H1 (cell line): ENCODE measurements at regions not wholly inside any gene's neighbourhood (a gene's known extent, or its start where the extent isn't known, plus 50 kb on each side); places are given as distances from the start of the nearest gene placed in this dataset.

Source experiments
- BCL11A ChIP-seq, 2 experiments: IDR thresholded peaks; one replicate each; pipeline ENCODE4 v1.6.1; 2011; ENCODE audit warnings: low read depth in 2 of 2, low read length in 2 of 2, mild to moderate bottlenecking in 2 of 2
- POLR2A ChIP-seq, 2 experiments: IDR thresholded peaks; 1 replicate in 1 of 2; 2 replicates in 1 of 2; pipeline ENCODE4 v1.6.1; 2011; ENCODE audit warnings: low read depth in 2 of 2, low read length in 2 of 2, mild to moderate bottlenecking in 2 of 2; ENCODE audit errors: control extremely low read depth in 1 of 2
- RFX5 ChIP-seq: IDR thresholded peaks from 2 replicates; pipeline ENCODE4 v1.6.1; 2011; ENCODE audit warnings: low read depth, low read length, improper control_type of control experiment, borderline replicate concordance
- TF ChIP-seq, protein P1 (sequence below), 3 experiments: IDR thresholded peaks; 1 replicate in 2 of 3; 2 replicates in 1 of 3; pipeline versions ENCODE4 v1.5.1 to v1.6.1; 2011; ENCODE audit warnings: low read length in 3 of 3, mild to moderate bottlenecking in 3 of 3, inconsistent platforms in 2 of 3, low read depth in 1 of 3, moderate library complexity in 1 of 3; ENCODE audit not compliant: insufficient read depth in 1 of 3; ENCODE audit errors: control extremely low read depth in 1 of 3

DNA sequence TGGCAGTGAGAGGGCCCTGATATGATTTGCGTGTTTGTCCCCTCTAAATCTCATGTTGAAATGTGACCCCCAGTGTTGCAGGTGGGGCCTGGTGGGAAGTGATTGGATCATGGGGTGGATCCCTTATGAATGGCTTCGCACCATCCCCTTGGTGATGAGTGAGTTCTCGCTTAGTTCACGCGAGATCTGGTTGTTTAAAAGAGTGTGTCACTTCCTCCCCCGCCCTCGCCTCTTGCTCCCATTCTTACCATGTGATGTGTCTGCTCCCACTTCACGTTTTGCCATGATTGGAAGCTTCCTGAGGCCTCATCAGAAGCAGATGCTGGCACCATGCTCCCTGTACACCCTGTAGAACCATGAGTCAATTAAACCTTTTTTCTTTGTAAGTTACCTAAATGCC lies 319.9 kb upstream of the ID2 start:
- TF ChIP-seq, protein P1, sequence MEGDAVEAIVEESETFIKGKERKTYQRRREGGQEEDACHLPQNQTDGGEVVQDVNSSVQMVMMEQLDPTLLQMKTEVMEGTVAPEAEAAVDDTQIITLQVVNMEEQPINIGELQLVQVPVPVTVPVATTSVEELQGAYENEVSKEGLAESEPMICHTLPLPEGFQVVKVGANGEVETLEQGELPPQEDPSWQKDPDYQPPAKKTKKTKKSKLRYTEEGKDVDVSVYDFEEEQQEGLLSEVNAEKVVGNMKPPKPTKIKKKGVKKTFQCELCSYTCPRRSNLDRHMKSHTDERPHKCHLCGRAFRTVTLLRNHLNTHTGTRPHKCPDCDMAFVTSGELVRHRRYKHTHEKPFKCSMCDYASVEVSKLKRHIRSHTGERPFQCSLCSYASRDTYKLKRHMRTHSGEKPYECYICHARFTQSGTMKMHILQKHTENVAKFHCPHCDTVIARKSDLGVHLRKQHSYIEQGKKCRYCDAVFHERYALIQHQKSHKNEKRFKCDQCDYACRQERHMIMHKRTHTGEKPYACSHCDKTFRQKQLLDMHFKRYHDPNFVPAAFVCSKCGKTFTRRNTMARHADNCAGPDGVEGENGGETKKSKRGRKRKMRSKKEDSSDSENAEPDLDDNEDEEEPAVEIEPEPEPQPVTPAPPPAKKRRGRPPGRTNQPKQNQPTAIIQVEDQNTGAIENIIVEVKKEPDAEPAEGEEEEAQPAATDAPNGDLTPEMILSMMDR (IDR thresholded peaks at IDR 0.05; ENCODE audit: control extremely low read depth in 1 of 3, insufficient read depth in 1 of 3, low read depth in 1 of 3, low read length in 3 of 3): no peak
- TF ChIP-seq RFX5: no peak
- TF ChIP-seq POLR2A (IDR thresholded peaks at IDR 0.05; ENCODE audit: control extremely low read depth in 1 of 2, low read depth in 2 of 2, low read length in 2 of 2): no peak
- TF ChIP-seq BCL11A (IDR thresholded peaks at IDR 0.05; ENCODE audit: low read depth in 2 of 2, low read length in 2 of 2): no peak
